IMR-90 (cell line): ENCODE measurements at regions not wholly inside any gene's neighbourhood (a gene's known extent, or its start where the extent isn't known, plus 50 kb on each side); places are given as distances from the start of the nearest gene placed in this dataset.

ENCODE experiments used
- ATAC-seq: fragments of 200-7000 bp; cut with Tn5 transposase; 2 replicates; pipeline ENCODE4 v1.9.1; 2020; ENCODE audit warnings: low read depth, mild to moderate bottlenecking, moderate library complexity
- BruUV-seq: library from RNA; stranded (reverse); fragments of 400-500 nt; replicated peaks from 2 replicates; lab custom pipeline; 2021; lab: Mats Ljungman, UMichigan
- CTCF ChIA-PET: fragments of 300-600 bp; formaldehyde crosslinking; extraction: SDS; loops from one replicate; lab custom pipeline; 2021; ENCODE audit warnings: antibody characterized with exemption; lab: Yijun Ruan, JAX
- POLR2A ChIA-PET: fragments of 300-600 bp; sonication (Branson Sonifier 250); formaldehyde crosslinking; loops from one replicate; lab custom pipeline; 2022; ENCODE audit warnings: antibody characterized with exemption; ENCODE audit not compliant: unreplicated experiment; lab: Charles Lee
- DNase-seq: peaks from one replicate; pipeline ENCODE4 v3.0.0; 2013
- H2AFZ ChIP-seq: replicated peaks from 2 replicates; pipeline ENCODE3; 2013; ENCODE audit warnings: low read length, mild to moderate bottlenecking; ENCODE audit not compliant: poor library complexity
- H2AK5ac ChIP-seq: 2 replicates; pipeline ENCODE4 v1.6.1; 2013; ENCODE audit warnings: low read depth, low read length, inconsistent platforms
- H2AK9ac ChIP-seq: replicated peaks from 2 replicates; pipeline ENCODE3; 2013; ENCODE audit warnings: mild to moderate bottlenecking, low read depth, low read length, moderate library complexity; ENCODE audit not compliant: poor library complexity
- H2BK120ac ChIP-seq: 2 replicates; pipeline ENCODE4 v1.6.1; 2013; ENCODE audit warnings: low read depth, low read length, inconsistent platforms
- H2BK15ac ChIP-seq: 3 replicates; pipeline ENCODE4 v1.6.1; 2013; ENCODE audit warnings: low read depth, low read length, inconsistent platforms
- H2BK20ac ChIP-seq: 2 replicates; pipeline ENCODE4 v1.6.1; 2013; ENCODE audit warnings: low read depth, mild to moderate bottlenecking, inconsistent platforms, low read length, moderate library complexity
- H2BK5ac ChIP-seq: 2 replicates; pipeline ENCODE4 v1.6.1; 2013; ENCODE audit warnings: mild to moderate bottlenecking, low read depth, low read length, inconsistent platforms; ENCODE audit not compliant: poor library complexity, severe bottlenecking
- H3K14ac ChIP-seq: replicated peaks from 2 replicates; pipeline ENCODE4 v1.6.1; 2013; ENCODE audit warnings: low read depth, low read length, inconsistent platforms
- H3K18ac ChIP-seq: 2 replicates; pipeline ENCODE4 v1.6.1; 2013; ENCODE audit warnings: low read depth, low read length, control low read depth
- H3K23ac ChIP-seq: 2 replicates; pipeline ENCODE4 v1.6.1; 2013; ENCODE audit warnings: low read depth, low read length, inconsistent platforms
- H3K27ac ChIP-seq: 2 replicates; pipeline ENCODE4 v1.5.1; 2013; ENCODE audit warnings: mild to moderate bottlenecking, control low read depth, low read length; ENCODE audit not compliant: insufficient read depth
- H3K27me3 ChIP-seq: 2 replicates; pipeline ENCODE4 v1.6.1; 2013; ENCODE audit warnings: low read length; ENCODE audit not compliant: control insufficient read depth, insufficient read depth
- H3K36me3 ChIP-seq: 2 replicates; pipeline ENCODE4 v1.6.1; 2013; ENCODE audit warnings: low read length, mixed read lengths; ENCODE audit not compliant: control insufficient read depth, insufficient read depth
- H3K4ac ChIP-seq: 2 replicates; pipeline ENCODE4 v1.6.1; 2013; ENCODE audit warnings: low read depth, low read length, inconsistent platforms
- H3K4me1 ChIP-seq: 2 replicates; pipeline ENCODE4 v1.6.1; 2013; ENCODE audit warnings: low read length, mixed read lengths; ENCODE audit not compliant: control insufficient read depth, insufficient read depth
- H3K4me2 ChIP-seq: 2 replicates; pipeline ENCODE4 v1.6.1; 2013; ENCODE audit warnings: low read depth, mild to moderate bottlenecking, control low read depth, low read length, moderate library complexity
- H3K4me3 ChIP-seq: 2 replicates; pipeline ENCODE4 v1.5.1; 2013; ENCODE audit warnings: low read depth, mild to moderate bottlenecking, control low read depth, low read length, moderate library complexity; ENCODE audit not compliant: insufficient read depth
- H3K56ac ChIP-seq: 2 replicates; pipeline ENCODE4 v1.6.1; 2013; ENCODE audit warnings: low read length, inconsistent platforms; ENCODE audit not compliant: insufficient read depth; ENCODE audit errors: extremely low read depth
- H3K79me1 ChIP-seq, 2 experiments: 2 replicates each; pipeline ENCODE4 v1.6.1; 2013; ENCODE audit warnings: low read length in 2 of 2, inconsistent platforms in 1 of 2, low read depth in 1 of 2
- H3K9ac ChIP-seq: 2 replicates; pipeline ENCODE4 v1.6.1; 2013; ENCODE audit warnings: low read depth, low read length, control low read depth
- H3K9me1 ChIP-seq: 2 replicates; pipeline ENCODE4 v1.6.1; 2013; ENCODE audit warnings: low read length, inconsistent platforms; ENCODE audit not compliant: insufficient read depth
- H3K9me3 ChIP-seq: 2 replicates; pipeline ENCODE4 v1.6.1; 2013; ENCODE audit warnings: low read length; ENCODE audit not compliant: control insufficient read depth, insufficient read depth
- H4K20me1 ChIP-seq: 2 replicates; pipeline ENCODE4 v1.6.1; 2013; ENCODE audit warnings: low read length, inconsistent platforms; ENCODE audit not compliant: insufficient read depth
- H4K5ac ChIP-seq: 2 replicates; pipeline ENCODE4 v1.6.1; 2013; ENCODE audit warnings: mild to moderate bottlenecking, low read depth, low read length, control low read depth
- H4K8ac ChIP-seq, 2 experiments: 2 replicates each; pipeline ENCODE4 v1.6.1; 2013; ENCODE audit warnings: low read depth in 2 of 2, low read length in 2 of 2, control low read depth in 1 of 2, inconsistent platforms in 1 of 2
- H4K91ac ChIP-seq: 2 replicates; pipeline ENCODE4 v1.6.1; 2013; ENCODE audit warnings: low read depth, low read length, inconsistent platforms; ENCODE audit not compliant: insufficient read depth
- MXI1 ChIP-seq: IDR thresholded peaks from 2 replicates; pipeline ENCODE4 v1.6.1; 2012; ENCODE audit warnings: low read depth, mild to moderate bottlenecking, low read length, moderate library complexity, borderline replicate concordance
- POLR2A ChIP-seq: IDR thresholded peaks from 2 replicates; pipeline ENCODE4 v1.6.1; 2012; ENCODE audit warnings: mild to moderate bottlenecking, low read depth, low read length
- RFX5 ChIP-seq: IDR thresholded peaks from 2 replicates; pipeline ENCODE4 v1.8.0; 2012; ENCODE audit warnings: low read depth, mild to moderate bottlenecking, low read length, moderate library complexity
- WGBS, 2 experiments: methylation state at CpG; one replicate each; pipeline versions ENCODE4 v1.1.5 to v1.1.7; 2013; ENCODE audit warnings: missing lambda C conversion rate in 2 of 2; ENCODE audit not compliant: insufficient read length in 1 of 2; ENCODE audit errors: extremely low coverage in 2 of 2; 5-methylcytosine and 5-hydroxymethylcytosine counted together
- dilution Hi-C: fragments of 300-500 bp; cut with HindIII; formaldehyde crosslinking; loops from one replicate; pipeline ENCODE4 v1.14.3; 2018; ENCODE audit warnings: low sequenced_read_pairs; ENCODE audit not compliant: unreplicated experiment
- in situ Hi-C: fragments of 300-500 bp; cut with MboI; formaldehyde crosslinking; loops from 3 replicates; pipeline ENCODE4 v1.14.3; 2019; ENCODE audit warnings: low sequenced_read_pairs, inconsistent platforms, mixed read lengths
- intact Hi-C: fragments of 100-400 bp; cut with micrococcal nuclease; formaldehyde crosslinking; loops from 2 replicates; pipeline ENCODE4 v1.10.0; 2022

DNA sequence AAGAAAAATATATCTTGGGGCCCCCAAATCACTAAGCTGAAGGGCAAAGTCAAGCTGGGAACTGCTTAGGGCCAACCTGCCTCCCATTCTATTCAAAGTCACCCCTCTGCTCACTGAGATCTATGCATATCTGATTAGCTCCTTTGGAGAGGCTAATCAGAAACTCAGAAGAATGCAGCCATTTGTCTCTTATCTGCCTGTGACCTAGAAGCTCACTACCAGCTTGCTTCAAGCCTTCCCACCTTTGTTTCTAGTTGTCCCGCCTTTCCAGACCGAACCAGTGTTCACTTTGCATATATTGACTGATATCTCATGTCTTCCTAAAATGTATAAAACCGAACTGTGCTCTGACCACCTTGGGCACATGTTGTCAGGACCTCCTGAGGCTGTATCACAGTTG, 479.4 kb downstream of the METTL4 start:
- no peak for DNase-seq
- no peaks in the 10 kb centered on the region for H3K9me1 ChIP-seq
- H4K91ac ChIP-seq, result no peak overlapping the region
- no peak for ATAC-seq
- H2AK9ac ChIP-seq, result no peak overlapping the region
- no CpG with 5 or more reads among the region's 3 CpGs for WGBS, 2 experiments
- POLR2A ChIA-PET, result no interaction called here
- no peak overlapping the region for H3K4me3 ChIP-seq
- no peaks in the 10 kb centered on the region for H4K20me1 ChIP-seq
- no peak overlapping the region for H4K8ac ChIP-seq
- no peak overlapping the region for H3K14ac ChIP-seq
- no peak overlapping the region for H2BK15ac ChIP-seq
- no peak overlapping the region for H3K27ac ChIP-seq
- H3K9ac ChIP-seq, result no peak overlapping the region
- BruUV-seq, result no TSS peak
- CTCF ChIA-PET, result no interaction called here
- no peak overlapping the region for H4K5ac ChIP-seq
- dilution Hi-C loops, result no loop called here
- intact Hi-C loops, result no loop called here
- no peak overlapping the region for H3K23ac ChIP-seq
- no peak overlapping the region for H2BK5ac ChIP-seq
- H3K27me3 ChIP-seq, result no peaks in the 10 kb centered on the region
- H2BK120ac ChIP-seq, result no peak overlapping the region
- no peak overlapping the region for H3K4me2 ChIP-seq
- TF ChIP-seq POLR2A (no peak), MXI1 (no peak), RFX5 (no peak)
- no peak overlapping the region for H2AK5ac ChIP-seq
- H3K4ac ChIP-seq, result no peak overlapping the region
- no peak overlapping the region for H2AFZ ChIP-seq
- H3K79me1 ChIP-seq, result no peaks in the 10 kb centered on the region
- H3K36me3 ChIP-seq, result no peaks in the 10 kb centered on the region
- H3K56ac ChIP-seq, result no peak overlapping the region
- H3K18ac ChIP-seq, result no peak overlapping the region
- no peaks in the 10 kb centered on the region for H3K9me3 ChIP-seq
- H2BK20ac ChIP-seq, result no peak overlapping the region
- H3K4me1 ChIP-seq, result no peaks in the 10 kb centered on the region
- in situ Hi-C loops, result no loop called here
